Fibroblast of skin of back (primary cell): ENCODE measurements at regions not wholly inside any gene's neighbourhood (a gene's known extent, or its start where the extent isn't known, plus 50 kb on each side); places are given as distances from the start of the nearest gene placed in this dataset.
A peak's percentile ranks its signal among the peaks of the same experiment; 100 is the strongest.

Experiments
- DNase-seq: peaks from one replicate; pipeline ENCODE4 v3.0.0-alpha.2; 2013

DNA sequence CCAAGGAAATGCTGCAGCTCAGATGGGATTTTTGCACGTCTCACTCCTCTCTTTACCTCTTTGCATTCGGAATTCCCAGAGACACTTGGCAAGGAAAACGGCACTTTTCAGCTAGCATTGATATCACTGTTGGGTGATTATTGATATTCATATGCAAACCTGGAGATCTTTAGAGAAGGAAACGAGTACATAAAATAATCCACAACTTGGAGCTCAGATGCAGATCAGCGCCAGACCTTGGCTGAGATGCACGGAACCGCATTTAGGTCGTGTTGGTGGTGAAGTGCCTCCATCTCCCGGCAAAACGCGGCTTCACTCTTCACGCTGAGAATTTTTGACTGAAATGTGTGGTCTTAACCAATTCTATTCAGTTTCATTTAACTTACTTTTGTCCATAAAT lies 77.2 kb upstream of the ARHGEF7 start:
- no peak for DNase-seq

DNA sequence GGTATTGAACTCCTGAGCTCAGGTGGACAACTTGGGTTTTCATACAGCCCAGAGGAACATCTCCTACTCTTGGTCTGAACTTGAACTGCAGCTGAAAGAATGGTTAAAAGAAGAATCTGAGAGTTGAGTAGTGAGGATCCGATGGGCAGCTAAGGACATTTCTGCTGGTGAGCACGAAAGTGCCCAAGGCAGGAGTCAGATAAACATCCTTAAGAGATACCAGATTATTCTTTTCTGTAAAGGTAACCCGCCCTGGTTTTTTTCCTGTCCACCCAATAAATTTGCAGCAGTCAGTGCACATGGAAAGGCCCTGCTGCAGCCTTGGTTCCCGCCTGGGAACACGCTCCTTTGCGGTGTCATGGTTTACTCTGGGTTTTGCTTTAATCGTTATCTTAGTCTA lies 78.4 kb upstream of the ARHGEF7 start:
- no peak for DNase-seq

DNA sequence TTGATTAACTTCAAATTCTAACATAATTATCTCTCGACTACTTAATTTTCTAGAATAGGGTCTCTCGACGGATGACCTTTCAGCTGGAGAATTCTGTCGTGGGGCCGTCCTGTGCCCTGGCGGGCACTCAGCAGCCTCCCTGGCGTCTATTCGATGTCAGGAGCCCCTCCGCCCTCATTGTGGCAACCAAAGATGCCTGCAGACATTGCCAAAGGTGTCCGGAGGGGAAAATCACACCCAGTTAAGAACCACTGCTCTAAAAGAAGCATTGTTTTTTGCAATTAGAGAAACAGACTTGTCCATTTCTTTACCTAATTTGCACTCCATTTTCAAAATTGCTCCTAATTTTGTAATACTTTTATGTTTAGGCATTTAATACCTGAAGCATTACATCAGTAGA lies 79.2 kb upstream of the ARHGEF7 start:
- no peak for DNase-seq

GRCh38 chr13:111034811-111035210 lies 80.3 kb upstream of the ARHGEF7 start:
- peak; percentile 63 for DNase-seq

- DNase-seq = peak; percentile 9
Measured at GRCh38 chr13:111033172-111034130, 81.7 kb upstream of the ARHGEF7 start.

DNA sequence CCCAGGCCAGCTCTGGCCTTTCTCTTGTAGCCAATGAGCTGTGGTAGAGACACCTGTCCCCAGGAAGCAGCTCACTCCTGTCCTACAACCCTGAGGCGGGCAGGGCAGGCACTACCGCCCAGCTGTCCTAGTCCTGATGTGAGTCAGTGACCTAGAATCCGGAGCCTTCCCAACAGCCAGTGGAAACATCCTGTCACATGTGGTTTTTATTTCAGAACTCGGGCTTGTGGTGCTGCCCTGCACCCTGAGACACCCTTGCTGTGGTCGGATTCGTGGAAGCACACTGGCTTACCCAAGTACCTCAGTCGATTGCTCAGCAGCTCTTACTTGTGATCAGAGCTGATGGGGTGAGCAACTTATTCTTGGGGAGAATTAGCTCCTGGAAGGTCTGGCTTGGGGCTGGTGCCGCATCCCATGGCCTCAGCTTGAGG lies 83.6 kb upstream of the ARHGEF7 start:
- DNase-seq = peak; percentile 90

DNA sequence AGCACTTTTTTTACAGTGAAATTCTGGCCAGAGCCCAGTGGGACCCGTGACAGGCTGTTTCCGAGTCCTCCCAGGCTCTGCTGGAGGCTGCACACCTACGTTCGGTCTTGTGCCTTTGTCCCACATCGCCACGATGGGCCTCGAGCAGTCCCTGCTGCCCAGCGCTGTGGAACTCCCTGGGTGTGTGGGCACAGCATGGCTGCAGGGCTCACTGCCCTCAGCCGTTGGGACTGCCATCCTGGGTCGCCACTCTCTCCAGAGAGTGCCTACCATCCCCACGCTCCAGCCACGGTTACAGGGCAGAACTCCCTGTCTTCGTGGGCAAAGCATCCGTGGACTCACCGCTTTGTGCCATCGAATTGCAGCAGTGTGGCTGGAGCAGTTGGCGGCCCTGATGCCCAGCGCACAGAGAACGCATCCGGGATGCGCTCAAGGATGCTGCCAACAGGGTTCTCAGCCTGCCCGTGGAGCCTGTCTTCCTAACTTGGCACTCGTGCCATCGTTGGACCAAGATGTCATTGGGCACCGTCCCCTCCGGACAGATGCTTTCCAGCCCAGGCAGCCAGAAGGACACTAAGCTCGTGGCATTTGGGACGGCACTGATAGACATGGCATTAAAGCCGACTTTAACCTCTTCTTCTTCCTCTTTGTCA lies 85.0 kb upstream of the ARHGEF7 start:
- DNase-seq = no peak

DNA sequence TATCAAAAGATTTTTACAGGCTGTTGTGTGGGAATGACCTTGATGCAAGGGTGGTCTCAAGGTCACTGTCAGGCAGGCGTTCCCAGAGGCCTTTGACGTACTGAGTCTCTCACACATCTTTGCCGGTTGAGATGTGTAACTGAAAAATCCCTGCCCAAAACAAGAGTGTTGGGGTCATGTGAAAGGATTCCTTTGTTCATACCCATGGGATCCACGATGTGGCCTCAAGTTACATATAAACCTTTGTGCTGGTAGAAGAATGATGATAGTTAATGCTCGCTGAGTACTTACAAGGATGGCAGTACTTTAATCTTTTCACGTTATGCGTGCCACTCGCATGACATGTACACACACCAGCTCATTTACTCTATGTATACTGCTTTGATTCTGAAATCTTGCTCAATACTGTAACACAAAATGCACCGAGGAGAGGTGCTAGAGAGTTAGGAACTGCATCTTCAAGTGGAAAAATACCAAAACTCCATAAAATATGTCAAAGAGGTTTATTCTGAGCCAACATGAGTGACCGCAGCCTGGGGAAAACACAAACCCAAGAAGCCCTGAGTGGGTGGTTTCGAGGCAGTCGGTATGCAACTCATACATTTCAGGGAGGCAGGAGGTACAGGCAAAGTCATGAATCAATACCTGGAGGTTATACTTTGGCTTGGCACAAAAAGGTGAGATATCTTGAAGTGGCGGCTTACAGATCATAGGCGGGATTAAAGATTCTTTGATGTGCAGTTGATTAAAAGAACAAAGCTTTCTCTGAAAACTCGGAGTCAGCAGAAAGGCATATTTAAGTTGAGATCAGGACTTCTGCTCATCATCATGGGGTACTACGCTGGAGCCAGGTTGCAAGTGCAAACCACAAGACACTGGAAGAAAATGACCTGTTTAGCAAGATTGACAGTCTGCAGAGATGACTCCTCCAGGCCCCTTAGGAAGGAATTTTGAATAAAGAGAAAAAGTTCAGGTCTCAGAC lies 87.4 kb upstream of the ARHGEF7 start:
- DNase-seq = no peak

- DNase-seq = no peak
Measured at GRCh38 chr13:111025310-111025709, 89.8 kb upstream of the ARHGEF7 start.

GRCh38 chr13:111022886-111023285 lies 92.2 kb upstream of the ARHGEF7 start:
- no peak for DNase-seq

DNA sequence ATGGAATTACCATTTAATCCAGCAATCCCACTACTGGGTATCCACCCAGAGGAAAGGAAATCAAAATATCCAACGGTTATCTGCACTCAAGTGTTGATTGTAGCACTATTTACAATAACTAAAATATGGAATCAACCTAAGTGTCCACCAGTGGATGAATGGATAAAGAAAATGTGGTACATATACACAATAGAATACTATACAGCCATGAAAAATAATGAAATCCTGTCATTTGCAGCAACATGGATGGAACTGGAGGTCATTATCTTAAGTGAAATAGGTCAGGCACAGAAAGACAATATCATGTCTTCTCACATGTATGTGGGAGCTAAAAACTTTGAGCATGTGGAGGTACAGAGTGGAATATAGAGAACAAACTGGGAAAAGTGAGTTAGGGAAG lies 92.9 kb upstream of the ARHGEF7 start:
- no peak for DNase-seq

DNA sequence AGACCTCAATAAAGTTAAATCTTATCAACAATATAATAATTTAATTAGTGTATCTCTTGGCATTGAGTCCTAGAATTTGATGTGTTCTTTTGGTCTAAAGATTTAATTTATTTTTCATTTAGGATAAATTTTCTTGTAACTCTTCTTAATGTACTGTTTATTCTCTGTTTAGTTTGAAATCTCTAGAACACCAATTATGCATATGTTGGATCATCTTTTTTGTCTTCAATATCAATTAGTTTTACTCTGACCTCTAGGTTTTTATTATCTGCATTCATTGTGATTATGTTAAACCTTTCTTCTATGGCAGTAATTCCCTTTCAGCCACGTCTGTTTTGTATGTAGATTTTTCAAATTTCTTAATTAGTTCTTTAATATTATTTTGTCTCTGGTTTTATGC lies 93.8 kb upstream of the ARHGEF7 start:
- DNase-seq = no peak

DNA sequence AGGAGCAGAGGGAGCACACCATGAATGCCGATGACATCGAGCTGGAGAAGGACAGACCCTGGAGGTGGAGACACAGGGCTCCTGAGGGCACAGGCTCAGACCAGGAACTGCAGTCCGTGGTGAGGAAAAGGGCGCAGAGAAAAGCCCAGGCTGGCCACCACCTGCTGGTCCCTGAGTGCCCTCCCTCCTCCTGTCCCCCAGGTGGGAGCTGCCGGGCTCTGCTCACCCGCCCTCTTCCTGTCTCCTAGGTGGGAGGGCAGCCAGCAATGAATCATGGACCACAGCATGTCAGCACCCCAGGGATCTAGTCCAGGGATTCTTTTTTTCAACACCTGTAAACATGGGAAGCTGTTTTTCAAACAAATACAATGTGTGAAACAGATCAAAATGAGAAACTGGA lies 94.6 kb upstream of the ARHGEF7 start:
- DNase-seq = no peak

DNA sequence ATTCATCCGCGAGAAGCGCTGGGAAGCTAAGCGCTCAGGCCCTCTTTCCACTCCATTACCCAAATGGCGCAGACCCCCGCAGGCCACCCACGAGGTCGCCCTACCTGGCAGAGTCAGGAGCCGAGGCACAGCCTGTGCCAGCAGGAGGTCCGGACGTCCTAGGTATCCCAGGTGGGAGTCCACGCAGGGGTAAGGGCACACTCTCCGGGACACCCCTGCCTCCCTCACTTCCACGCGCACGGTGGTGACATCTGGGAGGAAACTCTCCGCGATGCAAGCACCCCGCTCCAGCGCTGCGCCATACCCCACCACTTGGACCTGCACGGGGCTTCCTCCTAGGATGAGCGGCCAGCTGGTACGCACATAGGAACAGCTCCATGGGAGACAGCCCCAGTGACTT lies 95.1 kb upstream of the ARHGEF7 start:
- no peak for DNase-seq

GRCh38 chr13:111017755-111018459 lies 97.2 kb upstream of the ARHGEF7 start:
- DNase-seq = no peak

DNA sequence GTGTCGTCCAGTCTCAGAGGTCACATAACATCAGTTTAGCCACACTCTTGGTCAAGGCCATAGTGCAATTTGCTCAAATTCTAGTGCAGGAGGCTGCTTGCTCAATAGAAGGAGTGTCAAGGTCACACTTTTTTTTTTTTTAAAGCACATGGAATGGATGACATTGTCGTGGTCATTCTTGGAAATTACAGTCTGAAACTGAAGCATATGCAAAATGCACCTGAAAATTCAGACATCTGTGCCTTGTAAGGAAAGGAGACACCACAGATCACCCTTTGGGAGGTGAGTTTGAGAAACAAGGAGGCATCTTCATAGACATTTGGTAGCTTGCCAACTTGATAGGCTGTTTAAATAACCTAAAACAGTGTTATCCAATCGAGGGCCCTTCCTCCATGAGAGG lies 98.3 kb upstream of the ANKRD10 start:
- DNase-seq = no peak

DNA sequence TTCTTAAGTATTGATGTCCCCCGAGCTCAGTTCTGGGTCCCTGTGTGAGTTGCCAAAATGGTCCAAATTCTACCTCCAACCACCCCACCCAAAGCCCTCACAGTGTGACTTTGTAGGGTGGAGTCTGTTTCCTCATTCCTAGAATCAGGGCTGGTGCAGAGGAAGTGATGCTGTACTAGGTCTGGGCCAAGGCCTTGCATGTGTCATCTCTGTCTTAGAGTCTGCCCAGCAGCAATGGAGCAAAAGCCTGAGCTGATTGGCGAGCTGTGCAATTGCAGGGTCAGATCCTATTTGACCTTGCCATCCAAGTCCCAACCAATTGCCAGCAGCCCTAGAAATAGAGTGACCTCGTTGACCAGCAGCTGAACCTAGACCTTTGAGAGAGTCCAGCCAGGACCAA lies 97.0 kb upstream of the ANKRD10 start:
- peak; percentile 15 for DNase-seq

DNA sequence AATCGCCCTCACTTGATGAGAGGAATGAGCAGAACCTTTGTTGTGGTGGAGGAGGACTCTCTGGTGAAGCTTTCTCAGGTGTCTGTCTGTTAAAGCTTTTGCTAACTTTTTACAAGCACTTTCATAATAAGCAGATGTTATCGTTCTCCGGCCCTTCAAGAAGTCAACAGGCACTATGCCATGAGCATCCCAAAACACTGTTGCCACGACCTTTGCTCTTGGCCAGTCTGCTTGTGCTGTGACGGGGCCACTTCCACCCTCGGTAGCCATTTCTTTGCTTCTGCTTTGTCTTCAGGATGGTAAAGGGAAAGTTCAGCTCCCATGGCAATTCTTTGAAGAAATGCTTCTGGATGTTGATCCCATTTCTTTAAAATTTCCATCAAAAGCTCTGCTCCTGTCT lies 93.5 kb upstream of the ANKRD10 start:
- DNase-seq = no peak

- DNase-seq = no peak
Measured at GRCh38 chr13:111007209-111007608, 92.3 kb upstream of the ANKRD10 start.

DNA sequence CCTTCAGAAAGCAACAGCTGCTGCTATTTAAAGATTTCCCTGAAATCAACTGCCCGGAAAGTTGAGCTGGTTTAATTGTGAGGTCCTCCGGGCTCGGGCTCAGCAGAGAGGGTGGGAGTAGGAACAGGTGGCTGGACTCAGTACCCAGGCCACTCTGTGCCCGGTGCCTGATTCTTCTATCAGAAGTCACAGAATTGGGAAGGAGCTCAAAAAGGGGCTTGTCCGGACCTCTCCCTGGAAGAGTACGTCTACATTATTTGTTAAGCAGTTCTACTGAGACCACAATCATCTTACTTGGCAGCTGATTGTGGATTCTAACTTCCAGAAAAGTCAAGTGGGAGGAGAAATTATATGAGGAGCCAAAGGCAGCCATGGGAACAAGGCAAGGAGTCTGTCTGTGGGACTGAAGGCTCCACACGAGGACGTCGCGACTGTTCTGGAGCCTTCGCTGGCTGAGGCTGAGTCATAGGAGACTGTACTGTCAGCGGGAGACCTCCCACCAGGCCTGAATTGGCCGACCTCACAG lies 91.7 kb upstream of the ANKRD10 start:
- DNase-seq = peak; percentile 92

GRCh38 chr13:111005808-111006505 lies 91.1 kb upstream of the ANKRD10 start:
- DNase-seq = no peak
